Kidney glomerular epithelial cell (primary cell): ENCODE measurements at regions not wholly inside any gene's neighbourhood (a gene's known extent, or its start where the extent isn't known, plus 50 kb on each side); places are given as distances from the start of the nearest gene placed in this dataset.
"Not testable (repeated sequence)": the region's sequence is repeated elsewhere in the genome, so short reads cannot be mapped to it uniquely, and the experiment has no call there.

Source experiments
- DNase-seq: peaks from one replicate; lab custom pipeline; 2025; lab: John Stamatoyannopoulos, UW

DNA sequence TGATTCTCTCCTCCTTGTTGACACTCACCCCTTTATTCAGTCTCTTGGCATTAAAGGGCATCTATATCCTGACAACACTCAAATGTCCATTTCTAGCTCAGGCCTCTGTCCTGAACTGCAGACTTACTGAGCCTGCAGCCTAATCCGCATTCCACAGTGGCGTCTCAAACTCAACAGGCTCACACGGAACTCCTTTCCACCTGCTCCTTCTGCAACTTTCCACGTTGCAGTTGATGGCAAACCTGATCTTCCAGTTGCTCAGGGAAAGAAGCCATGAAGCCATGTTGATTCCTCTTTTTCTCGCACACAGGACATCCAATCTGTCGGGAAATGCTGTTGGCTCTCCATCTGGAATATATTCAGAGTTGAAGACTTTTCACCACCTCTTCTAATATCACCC is 522.4 kb downstream of the CCSER2 start:
- DNase-seq = no peak

DNA sequence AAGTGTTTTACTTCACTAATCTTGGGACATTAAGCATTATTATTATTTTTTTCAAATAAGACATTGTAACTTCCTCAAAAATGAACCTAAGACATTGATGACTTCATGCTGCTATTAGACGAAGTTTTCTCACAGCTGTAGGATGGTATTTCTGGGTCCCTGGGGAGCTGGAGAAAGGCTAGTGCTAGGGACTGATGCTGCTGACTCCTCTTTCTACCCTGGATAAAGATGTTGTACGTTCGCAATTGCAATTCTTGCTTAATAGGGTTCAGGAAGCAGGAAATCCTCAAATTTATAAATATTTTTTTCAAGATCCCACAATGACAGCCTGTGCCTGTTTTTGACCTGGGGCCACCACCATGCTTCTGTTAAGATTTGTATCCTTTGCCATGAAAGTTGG is 526.0 kb downstream of the CCSER2 start:
- no peak for DNase-seq

- DNase-seq = no peak
Observed at GRCh38 chr10:84860855-84861254, 532.5 kb downstream of the CCSER2 start.

- no peak for DNase-seq
Observed at GRCh38 chr10:84862551-84862950, 534.2 kb downstream of the CCSER2 start.

GRCh38 chr10:84863675-84864074 is 535.3 kb downstream of the CCSER2 start:
- no peak for DNase-seq

GRCh38 chr10:84876116-84876999 is 548.0 kb downstream of the CCSER2 start:
- DNase-seq = no peak

DNA sequence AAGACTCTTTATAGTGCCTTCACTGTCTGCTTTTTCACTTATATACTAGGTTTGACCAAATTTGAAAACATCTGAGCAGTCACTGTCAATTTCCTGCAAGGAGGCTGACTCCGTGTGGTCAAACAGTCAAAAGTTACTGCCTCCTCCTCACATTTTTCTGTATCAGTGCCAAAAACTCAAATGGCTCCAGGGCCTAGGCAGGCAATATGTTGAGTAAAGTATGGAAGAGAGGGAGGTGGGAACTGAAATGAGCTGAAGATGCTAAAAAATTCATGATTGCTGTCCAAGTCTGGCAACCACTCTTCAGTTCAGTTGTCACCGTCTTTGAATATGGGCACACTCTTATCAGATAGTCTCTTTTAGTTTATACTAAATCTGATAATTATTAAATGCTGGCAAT is 551.6 kb downstream of the CCSER2 start:
- DNase-seq = no peak

GRCh38 chr10:84881696-84882095 is 553.3 kb downstream of the CCSER2 start:
- DNase-seq = not testable (repeated sequence)

GRCh38 chr10:84890706-84891105 is 562.3 kb downstream of the CCSER2 start:
- no peak for DNase-seq

- no peak for DNase-seq
Observed at GRCh38 chr10:84891631-84892030, 563.2 kb downstream of the CCSER2 start.

DNA sequence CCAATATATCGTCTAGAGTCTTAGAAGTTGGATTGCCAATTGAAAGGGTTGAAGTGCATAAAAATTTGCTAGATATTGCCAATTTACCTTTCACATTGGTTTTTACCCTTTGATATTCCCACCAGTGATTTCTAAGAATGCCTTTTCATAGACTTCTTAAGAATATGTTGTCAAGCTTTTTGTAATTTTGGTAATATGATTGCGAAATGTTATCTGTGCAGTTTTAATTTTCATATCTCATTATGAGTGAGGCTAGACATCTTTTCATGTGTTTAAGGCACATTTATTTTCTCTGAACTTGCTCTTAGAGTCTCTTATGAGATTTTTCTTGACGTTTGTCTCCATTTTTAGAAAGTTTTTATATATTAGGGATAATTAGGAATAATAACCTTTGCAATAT is 567.2 kb downstream of the CCSER2 start:
- no peak for DNase-seq

DNA sequence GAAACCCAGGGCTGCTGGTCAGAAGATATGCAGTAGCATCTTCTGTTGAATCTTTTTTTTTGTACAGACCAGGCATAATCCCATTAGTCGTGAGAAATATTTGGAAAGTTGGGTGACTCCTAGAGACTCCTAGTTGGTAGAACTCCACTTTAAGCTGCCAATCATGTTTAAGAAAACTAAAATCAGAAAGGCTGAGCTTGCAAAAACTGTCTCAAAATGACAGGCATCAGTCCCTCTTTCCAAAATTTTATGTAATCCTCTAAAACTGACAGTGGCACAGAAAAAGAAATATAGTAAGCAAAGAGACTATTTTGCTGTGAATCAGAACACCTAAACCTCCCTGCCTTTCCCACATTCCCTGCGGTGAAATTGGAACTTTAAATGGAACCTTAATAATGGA is 568.5 kb downstream of the CCSER2 start:
- no peak for DNase-seq

DNA sequence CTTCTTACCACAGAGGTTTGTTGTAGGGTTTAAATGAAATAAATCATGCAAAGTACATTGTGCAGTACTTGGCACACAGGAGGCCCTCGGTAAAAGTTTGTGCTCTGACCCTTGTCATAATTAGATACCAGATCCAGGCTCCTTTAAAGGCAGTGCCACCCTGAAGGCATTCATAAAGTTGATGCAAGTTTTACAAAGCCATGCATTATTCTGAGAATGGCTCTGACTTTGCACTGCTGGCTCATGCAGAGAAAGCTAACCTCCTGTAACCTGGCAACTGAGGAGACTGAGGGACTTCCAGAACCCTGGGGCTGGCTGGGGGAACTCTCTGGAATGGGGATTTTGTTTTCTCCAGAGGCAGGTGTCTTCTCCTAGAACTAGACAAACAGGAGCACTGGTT is 570.9 kb downstream of the CCSER2 start:
- no peak for DNase-seq

GRCh38 chr10:84900141-84900540 is 571.8 kb downstream of the CCSER2 start:
- no peak for DNase-seq

GRCh38 chr10:84901885-84902284 is 573.5 kb downstream of the CCSER2 start:
- DNase-seq = no peak

DNA sequence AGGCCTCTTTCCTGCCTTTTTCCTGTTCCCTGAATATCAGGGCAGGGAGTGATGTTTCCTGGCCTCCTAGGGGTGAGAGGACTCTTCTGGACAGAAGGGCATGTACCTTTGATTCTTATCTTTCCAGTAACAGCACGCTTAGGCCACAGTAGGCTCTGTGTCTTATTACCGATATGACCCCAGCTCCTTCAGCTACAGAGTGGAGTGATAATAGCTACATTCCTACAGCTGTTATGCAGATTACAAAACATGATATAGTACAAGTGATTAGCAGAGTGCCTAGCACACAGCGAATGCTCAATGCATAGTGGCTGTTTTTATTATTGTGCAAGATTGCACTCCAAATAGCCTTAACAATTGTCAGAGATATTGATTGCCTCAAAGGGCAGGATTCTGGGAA is 574.2 kb downstream of the CCSER2 start:
- no peak for DNase-seq

- DNase-seq = no peak
Observed at GRCh38 chr10:84903320-84903719, 574.9 kb downstream of the CCSER2 start.

DNA sequence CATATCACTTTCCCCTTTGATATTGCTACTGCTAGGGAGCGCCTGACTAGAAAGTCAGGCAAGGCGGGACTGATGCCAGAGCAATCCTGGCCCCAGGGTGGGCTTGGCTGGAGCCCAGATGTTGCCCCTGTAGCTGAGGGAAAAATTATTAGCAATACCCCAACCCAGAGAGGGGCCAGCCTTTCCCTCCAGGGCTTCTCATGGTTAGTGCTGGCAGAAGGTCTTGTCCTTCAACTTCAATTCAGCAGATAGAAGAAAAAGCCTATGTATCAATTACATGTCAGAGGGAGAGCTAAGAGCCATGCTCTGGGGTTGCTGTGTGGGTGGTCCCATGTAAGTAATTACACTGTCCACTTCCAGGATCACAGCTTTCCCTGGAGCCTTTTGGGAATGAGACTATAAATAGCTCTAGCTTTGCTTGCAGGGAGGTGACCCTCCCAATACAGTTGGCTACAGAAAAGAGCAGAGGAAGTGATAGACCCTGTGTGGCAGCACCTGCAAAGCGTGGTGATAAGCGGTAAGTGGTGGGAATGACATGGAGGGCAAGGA is 579.1 kb downstream of the CCSER2 start:
- DNase-seq = no peak

- no peak for DNase-seq
Observed at GRCh38 chr10:84908491-84908890, 580.1 kb downstream of the CCSER2 start.

- DNase-seq = no peak
Observed at GRCh38 chr10:84921701-84922100, 593.3 kb downstream of the CCSER2 start.

GRCh38 chr10:84924131-84924530 is 595.7 kb downstream of the CCSER2 start:
- no peak for DNase-seq

DNA sequence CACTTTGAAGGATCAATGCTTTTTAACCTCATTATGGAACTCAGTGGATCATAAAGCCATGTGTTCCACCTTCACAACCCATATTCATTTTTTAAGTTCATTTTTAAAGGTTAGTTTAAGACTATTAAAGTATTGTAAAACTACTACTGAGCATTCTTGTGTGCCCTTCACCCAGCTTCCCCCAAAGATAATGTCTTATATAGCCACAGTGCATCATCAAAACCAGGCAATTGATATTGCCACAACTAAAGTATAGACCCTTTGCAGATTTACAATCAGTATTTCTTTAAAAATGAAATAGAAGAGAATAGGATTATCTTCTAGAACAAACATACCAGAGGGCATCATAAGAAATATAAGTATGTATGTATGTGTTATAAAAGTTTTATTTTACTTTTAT is 597.1 kb downstream of the CCSER2 start:
- no peak for DNase-seq

DNA sequence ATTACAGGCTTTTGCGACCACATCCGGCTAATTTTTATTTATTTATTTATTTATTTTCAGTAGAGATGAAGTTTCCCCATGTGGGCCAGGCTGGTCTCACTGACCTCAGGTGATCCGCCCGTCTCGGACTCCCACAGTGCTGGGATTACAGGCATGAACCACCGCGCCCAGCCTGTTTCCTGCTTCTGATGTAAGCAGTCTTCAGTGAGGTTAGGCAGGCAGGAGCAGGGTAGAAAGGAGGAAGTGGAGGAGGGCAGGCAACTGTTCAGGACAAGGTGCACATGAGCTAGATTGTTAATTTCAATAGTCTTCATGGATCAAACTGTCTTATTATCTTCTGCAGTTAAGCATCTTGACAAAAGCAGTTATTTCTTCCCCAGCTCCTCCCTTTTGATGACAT is 605.0 kb downstream of the CCSER2 start:
- DNase-seq = no peak

- DNase-seq = no peak
Observed at GRCh38 chr10:84935772-84936171, 607.4 kb downstream of the CCSER2 start.
